DND-41 (cell line): ENCODE measurements at regions not wholly inside any gene's neighbourhood (a gene's known extent, or its start where the extent isn't known, plus 50 kb on each side); places are given as distances from the start of the nearest gene placed in this dataset.

Source experiments
- ATAC-seq: fragments of 200-7000 bp; cut with Tn5 transposase; 3 replicates; pipeline ENCODE4 v1.9.1; 2021; ENCODE audit warnings: low read depth; ENCODE audit not compliant: insufficient read depth
- DNase-seq: peaks from one replicate; pipeline ENCODE4 v3.0.0-alpha.2; 2020
- H2AFZ ChIP-seq: 2 replicates; pipeline ENCODE4 v1.6.0; 2012; ENCODE audit warnings: low read depth, low read length
- H3K27ac ChIP-seq: 2 replicates; pipeline ENCODE4 v1.5.1; 2012; ENCODE audit warnings: low read length, inconsistent platforms
- H3K27me3 ChIP-seq: fragments of 200-600 bp; sonication (generic); 2 replicates; pipeline ENCODE4 v1.6.0; 2012; ENCODE audit warnings: low read length, mild to moderate bottlenecking, inconsistent platforms; ENCODE audit not compliant: insufficient read depth, poor library complexity
- H3K36me3 ChIP-seq: 2 replicates; pipeline ENCODE4 v1.5.1; 2012; ENCODE audit warnings: low read length, inconsistent platforms; ENCODE audit not compliant: insufficient read depth
- H3K4me1 ChIP-seq: 2 replicates; pipeline ENCODE4 v1.5.1; 2012; ENCODE audit warnings: mild to moderate bottlenecking, low read length; ENCODE audit not compliant: insufficient read depth
- H3K4me2 ChIP-seq: 2 replicates; pipeline ENCODE4 v1.6.0; 2012; ENCODE audit warnings: mild to moderate bottlenecking, moderate library complexity, low read length, inconsistent platforms; ENCODE audit not compliant: insufficient read depth
- H3K4me3 ChIP-seq, 2 experiments: fragments of 200-600 bp in 1 of 2; shearing (Covaris generic) in 1 of 2; 2 replicates each; pipeline ENCODE4 v1.5.1; 2012 to 2016; ENCODE audit warnings: inconsistent platforms in 2 of 2, low read length in 2 of 2, mild to moderate bottlenecking in 2 of 2, low read depth in 1 of 2, moderate library complexity in 1 of 2
- H3K79me2 ChIP-seq: 2 replicates; pipeline ENCODE4 v1.6.0; 2012; ENCODE audit warnings: low read length, inconsistent platforms; ENCODE audit not compliant: insufficient read depth
- H3K9ac ChIP-seq: 2 replicates; pipeline ENCODE4 v1.6.0; 2012; ENCODE audit warnings: low read depth, mild to moderate bottlenecking, inconsistent platforms, low read length, moderate library complexity
- H3K9me3 ChIP-seq: 2 replicates; pipeline ENCODE4 v1.5.1; 2012; ENCODE audit warnings: low read length, moderate library complexity, mild to moderate bottlenecking, inconsistent platforms; ENCODE audit not compliant: insufficient read depth, severe bottlenecking
- H4K20me1 ChIP-seq: 2 replicates; pipeline ENCODE4 v1.6.0; 2012; ENCODE audit warnings: low read length; ENCODE audit not compliant: insufficient read depth
- CTCF ChIP-seq: IDR thresholded peaks from 2 replicates; pipeline ENCODE4 v1.5.1; 2012; ENCODE audit warnings: borderline replicate concordance, low read length, moderate library complexity, mild to moderate bottlenecking; ENCODE audit not compliant: poor library complexity, severe bottlenecking; ENCODE audit errors: extremely low read depth
- EZH2 ChIP-seq: IDR thresholded peaks from 3 replicates; pipeline ENCODE4 v1.6.1; 2012; ENCODE audit warnings: borderline replicate concordance, low read depth, mild to moderate bottlenecking, moderate library complexity, low read length, inconsistent platforms; ENCODE audit not compliant: severe bottlenecking

- no peaks in the 10 kb centered on the region for H3K36me3 ChIP-seq
- TF ChIP-seq CTCF (no peak), EZH2 (no peak)
- H3K27me3 ChIP-seq = no peaks in the 10 kb centered on the region
- no peak overlapping the region for H3K9ac ChIP-seq
- no peak overlapping the region for H3K4me2 ChIP-seq
- no peak overlapping the region for H3K27ac ChIP-seq
- no peaks in the 10 kb centered on the region for H4K20me1 ChIP-seq
- ATAC-seq = no peak
- no peaks in the 10 kb centered on the region for H3K79me2 ChIP-seq
- no peak overlapping the region for H3K4me3 ChIP-seq
- H3K9me3 ChIP-seq = peaks cover 12% of the 10 kb centered on the region
- no peak for DNase-seq
- peak overlapping the region; percentile 44; the same call in 1 of the 2 replicates for H2AFZ ChIP-seq
- no peaks in the 10 kb centered on the region for H3K4me1 ChIP-seq
These were observed 69.5 kb upstream of the CDK13 start for GRCh38 chr7:39880556-39880955.

- ATAC-seq (no peak), DNase-seq (no peak)
- Histone ChIP-seq H3K9ac (no peak overlapping the region), H3K36me3 (no peaks in the 10 kb centered on the region), H4K20me1 (no peaks in the 10 kb centered on the region), H2AFZ (no peak overlapping the region), H3K27me3 (no peaks in the 10 kb centered on the region), H3K79me2 (no peaks in the 10 kb centered on the region), H3K4me1 (no peaks in the 10 kb centered on the region), H3K4me2 (no peak overlapping the region), H3K9me3 (peaks cover 12% of the 10 kb centered on the region), H3K27ac (no peak overlapping the region), H3K4me3 (no peak overlapping the region)
- TF ChIP-seq CTCF (no peak), EZH2 (no peak)
These were observed 67.8 kb upstream of the CDK13 start for GRCh38 chr7:39882148-39882784.

GRCh38 chr7:39883812-39884390 lies 66.2 kb upstream of the CDK13 start:
- H2AFZ ChIP-seq = no peak overlapping the region
- peaks cover under 1% of the 10 kb centered on the region for H3K27me3 ChIP-seq
- H3K36me3 ChIP-seq = no peaks in the 10 kb centered on the region
- H3K4me1 ChIP-seq = no peaks in the 10 kb centered on the region
- no peak overlapping the region for H3K4me2 ChIP-seq
- H3K79me2 ChIP-seq = no peaks in the 10 kb centered on the region
- DNase-seq (no peak), ATAC-seq (no peak)
- H3K9me3 ChIP-seq = peaks cover 12% of the 10 kb centered on the region
- H3K27ac ChIP-seq = no peak overlapping the region
- TF ChIP-seq CTCF = no peak
- no peak for TF ChIP-seq EZH2
- no peak overlapping the region for H3K4me3 ChIP-seq
- H3K9ac ChIP-seq = no peak overlapping the region
- H4K20me1 ChIP-seq = no peaks in the 10 kb centered on the region
